Mesothelial cell of epicardium (in vitro differentiated cells): ENCODE measurements at regions not wholly inside any gene's neighbourhood (a gene's known extent, or its start where the extent isn't known, plus 50 kb on each side); places are given as distances from the start of the nearest gene placed in this dataset.

Source experiments
- DNase-seq, 2 experiments: peaks; one replicate each; pipeline ENCODE4 v3.0.0; 2021; ENCODE audit warnings: low spot score in 2 of 2; ENCODE audit not compliant: unreplicated experiment in 2 of 2
- H3K27ac Mint-ChIP-seq: 2 replicates; pipeline ENCODE4 v1.8.0; 2021; ENCODE audit warnings: mixed read lengths
- H3K27me3 Mint-ChIP-seq: 2 replicates; pipeline ENCODE4 v1.8.0; 2021; ENCODE audit warnings: low read depth, mixed read lengths
- H3K36me3 Mint-ChIP-seq: 2 replicates; pipeline ENCODE4 v1.8.0; 2021; ENCODE audit warnings: mixed read lengths
- H3K4me1 Mint-ChIP-seq: 2 replicates; pipeline ENCODE4 v1.8.0; 2021; ENCODE audit warnings: mixed read lengths
- H3K4me3 Mint-ChIP-seq: 2 replicates; pipeline ENCODE4 v1.8.0; 2021; ENCODE audit warnings: mild to moderate bottlenecking, moderate library complexity, mixed read lengths
- H3K9me3 Mint-ChIP-seq: 2 replicates; pipeline ENCODE4 v1.8.0; 2021; ENCODE audit warnings: mixed read lengths
- TF ChIP-seq, protein P1 (sequence below): fragments of 200-600 bp; sonication (generic); IDR thresholded peaks from one replicate; pipeline ENCODE4 v1.5.0; 2021; ENCODE audit warnings: antibody characterized with exemption; ENCODE audit not compliant: unreplicated experiment

- H3K27ac Mint-ChIP-seq, result no peak overlapping the region
- DNase-seq, result no peak
- H3K4me1 Mint-ChIP-seq, result no peaks in the 10 kb centered on the region
- peaks cover 6% of the 10 kb centered on the region for H3K27me3 Mint-ChIP-seq
- peaks cover 4% of the 10 kb centered on the region for H3K9me3 Mint-ChIP-seq
- H3K4me3 Mint-ChIP-seq, result no peak overlapping the region
- H3K36me3 Mint-ChIP-seq, result no peaks in the 10 kb centered on the region
- TF ChIP-seq, protein P1, sequence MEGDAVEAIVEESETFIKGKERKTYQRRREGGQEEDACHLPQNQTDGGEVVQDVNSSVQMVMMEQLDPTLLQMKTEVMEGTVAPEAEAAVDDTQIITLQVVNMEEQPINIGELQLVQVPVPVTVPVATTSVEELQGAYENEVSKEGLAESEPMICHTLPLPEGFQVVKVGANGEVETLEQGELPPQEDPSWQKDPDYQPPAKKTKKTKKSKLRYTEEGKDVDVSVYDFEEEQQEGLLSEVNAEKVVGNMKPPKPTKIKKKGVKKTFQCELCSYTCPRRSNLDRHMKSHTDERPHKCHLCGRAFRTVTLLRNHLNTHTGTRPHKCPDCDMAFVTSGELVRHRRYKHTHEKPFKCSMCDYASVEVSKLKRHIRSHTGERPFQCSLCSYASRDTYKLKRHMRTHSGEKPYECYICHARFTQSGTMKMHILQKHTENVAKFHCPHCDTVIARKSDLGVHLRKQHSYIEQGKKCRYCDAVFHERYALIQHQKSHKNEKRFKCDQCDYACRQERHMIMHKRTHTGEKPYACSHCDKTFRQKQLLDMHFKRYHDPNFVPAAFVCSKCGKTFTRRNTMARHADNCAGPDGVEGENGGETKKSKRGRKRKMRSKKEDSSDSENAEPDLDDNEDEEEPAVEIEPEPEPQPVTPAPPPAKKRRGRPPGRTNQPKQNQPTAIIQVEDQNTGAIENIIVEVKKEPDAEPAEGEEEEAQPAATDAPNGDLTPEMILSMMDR, result no peak
Measured at GRCh38 chr10:112022196-112022595, 161.4 kb downstream of the GPAM start.

DNA sequence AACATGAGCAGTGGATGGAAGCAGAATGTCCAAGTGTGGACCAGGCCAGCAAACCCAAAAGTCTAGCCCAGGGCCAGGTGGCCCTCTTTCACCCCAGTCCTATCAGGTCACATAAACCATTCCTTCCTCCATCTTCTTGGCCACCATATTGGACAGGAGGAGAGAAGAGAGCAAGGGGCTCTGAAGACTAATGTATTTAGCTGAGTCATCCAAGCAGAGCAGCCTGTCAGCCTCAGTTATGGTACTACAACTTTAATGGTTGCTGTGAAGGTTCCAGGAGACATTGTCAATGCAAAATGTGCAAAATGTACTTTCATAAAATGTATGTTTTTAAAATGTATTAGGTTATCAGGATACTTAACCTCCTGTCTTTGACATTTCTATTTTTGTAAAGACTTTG lies 159.5 kb downstream of the GPAM start:
- DNase-seq, result no peak
- no peaks in the 10 kb centered on the region for H3K36me3 Mint-ChIP-seq
- no peak overlapping the region for H3K4me3 Mint-ChIP-seq
- TF ChIP-seq, protein P1, result no peak
- H3K9me3 Mint-ChIP-seq, result peaks cover 3% of the 10 kb centered on the region
- H3K4me1 Mint-ChIP-seq, result no peaks in the 10 kb centered on the region
- H3K27me3 Mint-ChIP-seq, result peaks cover 4% of the 10 kb centered on the region
- H3K27ac Mint-ChIP-seq, result no peak overlapping the region

DNA sequence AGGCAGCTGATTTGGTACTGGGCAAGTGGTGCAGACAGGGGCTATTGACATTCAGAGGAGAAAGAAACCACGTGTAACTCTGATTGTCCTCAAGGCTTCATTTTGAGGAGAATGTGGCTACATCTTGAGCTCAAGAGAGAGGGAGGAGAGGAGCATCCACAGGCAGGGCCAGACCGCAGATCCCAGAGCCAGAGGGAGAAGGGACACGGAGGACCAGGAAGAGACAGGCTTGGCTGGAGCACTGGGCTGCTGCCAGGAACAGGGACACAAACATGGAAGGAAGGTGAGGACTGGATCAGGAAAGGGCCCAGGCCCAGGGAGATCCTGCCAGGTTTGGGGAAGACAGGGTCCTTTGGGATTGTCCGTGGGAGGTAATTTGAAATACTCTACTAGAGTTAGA lies 158.3 kb downstream of the GPAM start:
- H3K36me3 Mint-ChIP-seq, result no peaks in the 10 kb centered on the region
- no peak overlapping the region for H3K27ac Mint-ChIP-seq
- H3K4me3 Mint-ChIP-seq, result no peak overlapping the region
- no peak for DNase-seq
- H3K9me3 Mint-ChIP-seq, result peaks cover 12% of the 10 kb centered on the region
- no peaks in the 10 kb centered on the region for H3K4me1 Mint-ChIP-seq
- TF ChIP-seq, protein P1, result no peak
- peaks cover 4% of the 10 kb centered on the region for H3K27me3 Mint-ChIP-seq

DNA sequence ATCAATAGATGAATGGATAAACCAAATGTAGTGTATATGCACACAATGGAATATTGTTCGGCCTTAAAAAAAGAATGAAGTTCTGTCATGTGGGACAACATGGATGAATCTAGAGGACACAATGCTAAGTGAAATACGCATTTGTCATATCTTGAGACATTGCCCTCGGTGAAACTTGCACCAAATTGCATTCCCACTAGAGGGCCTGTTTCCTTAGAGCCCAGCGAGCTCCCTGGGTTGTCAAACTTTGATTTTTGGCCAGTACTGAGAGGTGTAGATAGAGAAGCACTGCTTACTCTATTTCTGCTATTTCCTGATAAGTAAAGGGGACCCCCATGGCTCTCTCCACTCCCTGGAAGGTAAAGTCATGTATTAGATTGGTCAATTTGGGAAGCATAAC lies 157.1 kb downstream of the GPAM start:
- H3K4me1 Mint-ChIP-seq, result no peaks in the 10 kb centered on the region
- H3K4me3 Mint-ChIP-seq, result no peak overlapping the region
- peaks cover 1% of the 10 kb centered on the region for H3K36me3 Mint-ChIP-seq
- H3K9me3 Mint-ChIP-seq, result peaks cover 16% of the 10 kb centered on the region
- H3K27me3 Mint-ChIP-seq, result peaks cover 4% of the 10 kb centered on the region
- H3K27ac Mint-ChIP-seq, result no peak overlapping the region
- TF ChIP-seq, protein P1, result no peak
- DNase-seq, result no peak

DNA sequence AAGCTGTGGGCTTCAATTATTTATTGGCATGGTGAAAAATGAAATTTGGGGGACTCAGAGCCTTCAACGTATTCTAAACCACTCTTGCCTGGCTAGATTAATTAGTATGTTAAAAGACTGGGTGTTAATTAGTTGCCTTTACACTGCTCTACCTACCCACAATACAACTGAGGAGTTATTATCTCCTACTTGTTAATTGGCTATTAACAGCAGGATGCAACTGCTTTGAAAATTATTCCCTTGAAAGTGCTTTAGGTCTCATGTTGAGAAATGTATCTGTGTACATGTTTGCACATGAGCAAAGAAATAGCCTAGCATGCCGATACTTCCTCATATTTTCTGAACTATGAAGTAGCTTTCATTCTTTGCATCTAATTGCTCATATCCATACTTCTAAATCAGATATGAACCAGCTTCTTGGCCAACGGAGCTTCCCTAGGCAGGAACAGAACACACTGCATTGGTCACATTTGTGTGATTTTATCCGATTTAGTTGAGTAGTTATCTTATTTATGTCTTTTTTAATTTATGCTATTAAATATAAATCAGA lies 155.8 kb downstream of the GPAM start:
- Mint-ChIP-seq H3K9me3 (peaks cover 28% of the 10 kb centered on the region), H3K4me3 (no peak overlapping the region), H3K27me3 (peaks cover 4% of the 10 kb centered on the region), H3K27ac (no peak overlapping the region), H3K36me3 (peaks cover 1% of the 10 kb centered on the region), H3K4me1 (no peaks in the 10 kb centered on the region)
- TF ChIP-seq, protein P1, result no peak
- no peak for DNase-seq

GRCh38 chr10:112030431-112030830 lies 153.1 kb downstream of the GPAM start:
- H3K36me3 Mint-ChIP-seq, result peaks cover 1% of the 10 kb centered on the region
- DNase-seq, result no peak
- H3K4me1 Mint-ChIP-seq, result no peaks in the 10 kb centered on the region
- H3K4me3 Mint-ChIP-seq, result no peak overlapping the region
- TF ChIP-seq, protein P1, result no peak
- peaks cover 38% of the 10 kb centered on the region for H3K9me3 Mint-ChIP-seq
- no peak overlapping the region for H3K27ac Mint-ChIP-seq
- H3K27me3 Mint-ChIP-seq, result no peaks in the 10 kb centered on the region
